ENCODE measurements at regions not wholly inside any gene's neighbourhood (a gene's known extent, or its start where the extent isn't known, plus 50 kb on each side); places are given as distances from the start of the nearest gene placed in this dataset.

DNA sequence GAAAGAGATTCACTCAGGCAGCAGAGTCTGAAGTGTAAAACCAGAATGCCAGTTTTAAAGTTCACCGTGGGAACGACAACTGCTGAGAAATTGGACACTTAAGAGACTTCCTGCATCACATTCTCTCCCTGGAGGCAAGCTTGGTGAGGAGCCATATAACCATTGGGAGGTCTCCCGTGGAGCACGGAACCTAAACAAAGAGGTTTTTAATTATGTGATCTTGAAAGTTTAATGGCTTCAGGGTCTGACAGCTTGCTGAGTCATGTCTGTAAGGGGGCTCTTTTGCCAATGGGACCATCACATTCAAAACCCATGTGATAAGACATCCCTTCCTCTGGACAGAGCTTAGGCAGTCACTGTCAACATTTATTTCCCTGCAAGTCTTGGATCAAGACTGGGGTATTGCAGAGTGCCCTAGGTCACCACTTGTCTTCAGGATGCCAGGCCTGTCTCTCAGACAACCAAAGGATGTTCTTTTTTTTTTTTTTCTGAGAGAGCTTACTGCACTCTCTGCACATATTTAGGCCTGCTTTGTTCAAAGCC is 674.4 kb downstream of the TYW1 start:
- no peak for TF ChIP-seq EZH2 (IDR thresholded peaks at IDR 0.05; ENCODE audit: insufficient read depth, poor library complexity, severe bottlenecking)
- no peak for TF ChIP-seq EZH2phosphoT487 (IDR thresholded peaks at IDR 0.05; ENCODE audit: insufficient read depth, low read depth)

All from GM23248 (cell line).